Activated naive CD4-positive, alpha-beta T cell treated with anti-CD3 and anti-CD28 coated beads for 36 hours (primary cell): ENCODE measurements at regions not wholly inside any gene's neighbourhood (a gene's known extent, or its start where the extent isn't known, plus 50 kb on each side); places are given as distances from the start of the nearest gene placed in this dataset.

Experiments
- CTCF ChIA-PET: fragments of 350-600 bp; sonication (Branson Sonifier 250); formaldehyde crosslinking; loops from one replicate; lab custom pipeline; 2021; ENCODE audit warnings: antibody characterized with exemption; lab: Charles Lee
- DNase-seq: peaks from one replicate; pipeline ENCODE4 v3.0.0-alpha.2; 2020
- H3K27ac Mint-ChIP-seq: one replicate; pipeline ENCODE4 v1.8.0; 2021; ENCODE audit warnings: mild to moderate bottlenecking, mixed read lengths
- H3K27me3 Mint-ChIP-seq: one replicate; pipeline ENCODE4 v1.8.0; 2021; ENCODE audit warnings: low read depth, mixed read lengths
- H3K36me3 Mint-ChIP-seq: one replicate; pipeline ENCODE4 v1.8.0; 2021; ENCODE audit warnings: low read depth, mixed read lengths
- H3K4me1 Mint-ChIP-seq: one replicate; pipeline ENCODE4 v1.8.0; 2021; ENCODE audit warnings: low read depth, mixed read lengths
- H3K4me3 Mint-ChIP-seq: one replicate; pipeline ENCODE4 v1.8.0; 2021; ENCODE audit warnings: mild to moderate bottlenecking, moderate library complexity, mixed read lengths
- H3K9me3 Mint-ChIP-seq: one replicate; pipeline ENCODE4 v1.8.0; 2021; ENCODE audit warnings: mixed read lengths
- intact Hi-C: fragments of 100-400 bp; cut with micrococcal nuclease; formaldehyde crosslinking; loops from one replicate; pipeline ENCODE4 v1.15.1; 2023

DNA sequence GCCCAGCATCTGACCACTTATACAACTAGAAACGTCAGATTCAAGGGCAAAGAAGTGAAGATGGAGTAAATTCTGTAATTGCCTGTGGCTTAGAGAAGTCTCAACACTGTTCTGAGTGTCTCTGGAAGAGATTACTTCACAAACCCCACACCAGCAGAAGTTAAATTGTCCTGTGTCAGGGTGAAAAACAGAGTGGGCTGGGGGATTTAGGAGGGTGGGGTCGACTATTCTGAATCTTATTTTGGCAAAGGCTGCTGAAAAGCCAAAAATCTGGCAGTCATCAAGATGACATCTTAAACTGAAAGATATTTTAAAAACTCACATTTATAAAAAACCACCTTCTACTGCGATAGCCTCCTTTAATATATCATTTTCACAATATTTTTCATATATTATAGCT, 180.8 kb downstream of the KLHL28 start:
- intact Hi-C loops, result no loop called here
- CTCF ChIA-PET, result no interaction called here
- no peak for DNase-seq
- Mint-ChIP-seq H3K36me3 (no peaks in the 10 kb centered on the region), H3K27ac (no peak overlapping the region), H3K9me3 (no peaks in the 10 kb centered on the region), H3K27me3 (peaks cover 5% of the 10 kb centered on the region), H3K4me3 (no peak overlapping the region), H3K4me1 (no peaks in the 10 kb centered on the region)

DNA sequence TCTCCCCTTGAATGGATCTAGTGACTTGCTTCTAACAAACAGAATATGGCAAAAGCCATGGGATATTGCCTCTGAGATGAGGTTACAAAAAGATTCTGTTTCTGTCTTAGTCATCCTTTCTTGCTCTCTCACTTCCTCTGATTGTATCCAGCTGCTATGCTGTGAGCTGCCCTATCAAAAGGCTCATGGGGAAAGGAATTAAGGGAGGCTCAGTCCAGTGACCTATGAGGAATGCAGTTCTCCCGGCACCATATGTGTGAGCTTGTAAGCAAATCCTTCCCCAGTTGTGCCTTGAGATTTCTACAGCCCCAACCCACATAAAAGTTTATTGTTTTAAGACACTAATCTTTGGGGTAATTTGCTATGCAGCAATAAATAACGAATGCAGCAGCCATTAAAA, 183.1 kb downstream of the KLHL28 start:
- no peak overlapping the region for H3K4me3 Mint-ChIP-seq
- CTCF ChIA-PET, result no interaction called here
- H3K27me3 Mint-ChIP-seq, result peaks cover 7% of the 10 kb centered on the region
- H3K27ac Mint-ChIP-seq, result no peak overlapping the region
- H3K9me3 Mint-ChIP-seq, result no peaks in the 10 kb centered on the region
- no peak for DNase-seq
- no peaks in the 10 kb centered on the region for H3K36me3 Mint-ChIP-seq
- intact Hi-C loops, result no loop called here
- H3K4me1 Mint-ChIP-seq, result no peaks in the 10 kb centered on the region

DNA sequence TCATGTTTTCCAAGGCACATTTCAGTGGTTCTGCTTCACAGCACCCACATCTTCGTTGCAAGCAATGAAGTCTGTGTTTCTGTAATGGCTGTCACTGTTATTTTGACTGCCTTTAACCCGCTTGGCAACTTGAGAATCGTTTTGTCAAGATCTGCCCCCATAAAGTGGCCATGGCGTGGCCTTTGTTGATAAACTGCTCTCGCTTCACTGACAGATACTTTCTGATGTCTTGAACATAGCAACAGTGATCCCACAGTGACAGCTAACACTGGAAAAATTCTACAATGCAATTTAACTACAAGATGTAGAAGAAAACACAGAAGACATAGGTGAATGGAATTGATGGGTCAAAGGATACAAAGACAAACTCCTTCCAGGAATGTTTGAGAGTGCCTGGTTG, 184.2 kb downstream of the KLHL28 start:
- DNase-seq, result no peak
- Mint-ChIP-seq H3K4me1 (no peaks in the 10 kb centered on the region), H3K27ac (no peak overlapping the region), H3K9me3 (no peaks in the 10 kb centered on the region), H3K4me3 (no peak overlapping the region), H3K36me3 (no peaks in the 10 kb centered on the region), H3K27me3 (peaks cover 7% of the 10 kb centered on the region)
- CTCF ChIA-PET, result no interaction called here
- intact Hi-C loops, result no loop called here

DNA sequence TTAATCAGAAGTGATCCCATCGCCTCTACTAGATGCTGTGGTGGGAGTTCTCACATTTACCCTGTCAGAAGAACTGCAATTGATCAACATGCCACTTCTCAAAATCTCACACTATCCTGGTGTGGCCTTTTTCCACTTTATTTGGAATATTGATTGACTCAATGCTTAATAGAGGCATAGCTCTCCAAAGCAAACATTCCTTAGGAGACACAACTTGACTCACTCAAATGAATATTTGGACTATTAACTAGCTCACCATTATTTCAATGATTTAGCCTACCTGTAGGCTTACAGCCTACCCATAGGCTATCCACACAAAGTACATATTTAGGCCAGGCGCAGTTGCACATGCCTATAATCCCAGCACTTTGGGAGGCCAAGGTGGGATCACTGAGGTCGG, 186.5 kb downstream of the KLHL28 start:
- Mint-ChIP-seq H3K36me3 (no peaks in the 10 kb centered on the region), H3K27ac (no peak overlapping the region), H3K27me3 (peaks cover 9% of the 10 kb centered on the region), H3K4me3 (no peak overlapping the region), H3K9me3 (no peaks in the 10 kb centered on the region), H3K4me1 (no peaks in the 10 kb centered on the region)
- CTCF ChIA-PET, result no interaction called here
- intact Hi-C loops, result no loop called here
- DNase-seq, result no peak

DNA sequence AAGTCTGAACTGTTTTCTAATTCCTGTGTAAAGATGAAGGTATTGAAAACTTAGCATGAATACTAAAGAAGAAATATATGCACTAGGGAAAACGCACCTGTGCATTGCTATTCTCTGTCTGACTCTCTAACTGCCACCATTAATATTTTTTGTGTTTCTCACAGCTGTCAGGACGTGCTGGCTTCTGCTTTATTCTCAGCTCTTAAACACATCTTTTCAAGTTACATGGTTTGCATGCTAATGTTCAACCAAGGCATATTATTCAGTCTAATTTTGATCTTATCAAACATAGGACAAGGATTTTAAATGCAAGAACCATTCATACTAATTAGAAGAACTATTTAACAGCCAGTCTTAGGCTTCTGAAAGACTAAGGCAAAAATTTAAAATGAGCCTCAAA, 187.4 kb downstream of the KLHL28 start:
- CTCF ChIA-PET, result no interaction called here
- Mint-ChIP-seq H3K36me3 (no peaks in the 10 kb centered on the region), H3K27me3 (peaks cover 13% of the 10 kb centered on the region), H3K4me1 (peaks cover 5% of the 10 kb centered on the region), H3K9me3 (no peaks in the 10 kb centered on the region), H3K27ac (no peak overlapping the region), H3K4me3 (no peak overlapping the region)
- intact Hi-C loops, result no loop called here
- DNase-seq, result no peak

DNA sequence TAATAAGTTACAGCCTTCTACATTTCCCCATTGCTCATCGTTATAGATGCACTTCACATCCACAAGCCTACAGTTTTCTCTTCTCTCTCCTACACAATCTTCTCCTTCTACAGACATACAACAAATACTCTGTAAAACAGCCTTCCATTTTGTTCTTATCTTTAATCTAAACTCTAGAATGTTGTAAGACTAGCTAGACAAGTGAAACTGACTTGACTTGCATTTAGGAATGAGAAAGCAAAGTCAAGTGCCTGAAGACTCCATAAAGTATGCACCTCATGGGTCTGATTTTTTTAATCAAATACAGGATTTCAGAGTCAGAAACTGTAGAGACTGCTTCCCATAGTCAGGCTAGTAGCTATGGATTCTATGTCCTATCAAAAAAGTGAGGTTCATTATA, 190.3 kb downstream of the KLHL28 start:
- intact Hi-C loops, result no loop called here
- H3K4me1 Mint-ChIP-seq, result peaks cover 20% of the 10 kb centered on the region
- no peaks in the 10 kb centered on the region for H3K9me3 Mint-ChIP-seq
- H3K36me3 Mint-ChIP-seq, result no peaks in the 10 kb centered on the region
- CTCF ChIA-PET, result no interaction called here
- H3K27ac Mint-ChIP-seq, result no peak overlapping the region
- peaks cover 13% of the 10 kb centered on the region for H3K27me3 Mint-ChIP-seq
- H3K4me3 Mint-ChIP-seq, result no peak overlapping the region
- no peak for DNase-seq

DNA sequence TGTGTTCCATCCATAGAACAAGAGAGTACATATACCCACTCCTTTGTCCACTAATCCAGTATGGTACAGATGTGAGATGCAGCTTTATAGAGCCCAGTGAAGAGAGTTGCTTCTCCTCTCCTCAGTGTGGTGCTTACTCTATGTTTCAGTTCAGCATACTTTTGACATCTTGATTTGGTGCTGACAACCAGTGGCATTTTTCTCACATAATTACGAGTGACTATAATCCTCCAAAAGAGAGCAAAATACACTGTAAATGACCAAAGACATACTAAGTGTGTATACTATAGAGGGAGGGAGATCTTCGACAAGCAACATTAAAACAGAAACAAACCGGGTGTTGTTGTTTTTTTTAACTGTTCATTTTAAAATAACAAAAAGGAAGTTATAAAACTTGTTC, 191.5 kb downstream of the KLHL28 start:
- no peak for DNase-seq
- no peaks in the 10 kb centered on the region for H3K9me3 Mint-ChIP-seq
- intact Hi-C loops, result no loop called here
- CTCF ChIA-PET, result no interaction called here
- H3K27me3 Mint-ChIP-seq, result peaks cover 17% of the 10 kb centered on the region
- H3K27ac Mint-ChIP-seq, result no peak overlapping the region
- H3K4me1 Mint-ChIP-seq, result peaks cover 20% of the 10 kb centered on the region
- H3K4me3 Mint-ChIP-seq, result no peak overlapping the region
- no peaks in the 10 kb centered on the region for H3K36me3 Mint-ChIP-seq

DNA sequence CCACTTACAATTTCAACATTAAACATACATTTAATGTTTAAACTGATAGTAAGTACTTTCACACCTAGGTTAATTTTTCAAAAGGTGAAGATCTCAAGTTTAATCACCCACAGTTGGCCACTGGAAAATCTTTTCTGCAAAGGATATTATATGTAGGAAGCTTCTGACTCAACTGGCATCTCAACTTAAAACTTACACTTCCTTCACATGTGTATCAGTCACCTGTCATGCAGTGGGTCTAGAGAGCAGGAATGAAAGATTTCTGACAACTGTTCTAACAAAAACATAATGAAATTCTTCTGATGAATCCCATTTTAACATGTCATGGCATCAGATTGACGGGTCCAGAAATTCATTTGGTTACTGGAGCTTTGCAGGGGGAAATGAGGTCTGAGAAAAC, 192.8 kb downstream of the KLHL28 start:
- DNase-seq, result no peak
- no peak overlapping the region for H3K27ac Mint-ChIP-seq
- H3K4me1 Mint-ChIP-seq, result peaks cover 20% of the 10 kb centered on the region
- no peaks in the 10 kb centered on the region for H3K9me3 Mint-ChIP-seq
- CTCF ChIA-PET, result interaction anchor here (0.9 kb wide), 1 partner anchor 12 kb away, joined by 3 read pairs; no protein-coding TSS in a partner anchor
- peaks cover 14% of the 10 kb centered on the region for H3K27me3 Mint-ChIP-seq
- intact Hi-C loops, result loop anchor here (5.0 kb wide), 2 partner anchors 107 to 193 kb away; partner anchors contain the start of genes KLHL28 and TOGARAM1
- H3K36me3 Mint-ChIP-seq, result no peaks in the 10 kb centered on the region
- H3K4me3 Mint-ChIP-seq, result no peak overlapping the region

DNA sequence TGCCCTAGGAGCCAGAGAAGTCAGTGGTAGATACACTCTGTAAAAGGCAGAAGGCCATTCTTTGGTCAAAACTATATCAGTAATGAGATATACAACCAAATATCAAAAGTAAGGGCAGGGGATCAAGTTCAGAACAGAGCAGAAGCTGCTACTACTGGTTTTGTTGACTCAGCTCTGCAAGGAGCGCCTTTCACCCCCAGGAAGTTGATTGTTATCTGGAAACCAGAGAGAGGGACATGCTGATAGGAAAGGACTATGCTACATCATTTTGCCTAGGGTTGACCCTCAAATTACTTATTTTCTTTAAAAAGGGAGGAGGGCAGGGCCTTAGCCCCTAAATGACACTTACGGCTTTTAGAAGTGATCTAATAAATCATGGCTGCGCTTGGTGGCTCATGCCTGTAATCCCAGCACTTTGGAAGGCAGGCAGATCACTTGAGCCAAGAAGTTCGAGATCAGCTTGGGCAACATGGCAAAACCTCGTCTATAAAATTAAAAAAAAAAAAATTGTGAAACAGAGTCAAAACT, 194.0 kb downstream of the KLHL28 start:
- H3K4me1 Mint-ChIP-seq, result peaks cover 20% of the 10 kb centered on the region
- H3K9me3 Mint-ChIP-seq, result no peaks in the 10 kb centered on the region
- CTCF ChIA-PET, result no interaction called here
- H3K36me3 Mint-ChIP-seq, result no peaks in the 10 kb centered on the region
- no peak overlapping the region for H3K27ac Mint-ChIP-seq
- DNase-seq, result no peak
- H3K27me3 Mint-ChIP-seq, result peaks cover 14% of the 10 kb centered on the region
- no peak overlapping the region for H3K4me3 Mint-ChIP-seq
- intact Hi-C loops, result loop anchor here (5.0 kb wide), 2 partner anchors 105 to 195 kb away; partner anchors contain the start of genes KLHL28 and TOGARAM1

DNA sequence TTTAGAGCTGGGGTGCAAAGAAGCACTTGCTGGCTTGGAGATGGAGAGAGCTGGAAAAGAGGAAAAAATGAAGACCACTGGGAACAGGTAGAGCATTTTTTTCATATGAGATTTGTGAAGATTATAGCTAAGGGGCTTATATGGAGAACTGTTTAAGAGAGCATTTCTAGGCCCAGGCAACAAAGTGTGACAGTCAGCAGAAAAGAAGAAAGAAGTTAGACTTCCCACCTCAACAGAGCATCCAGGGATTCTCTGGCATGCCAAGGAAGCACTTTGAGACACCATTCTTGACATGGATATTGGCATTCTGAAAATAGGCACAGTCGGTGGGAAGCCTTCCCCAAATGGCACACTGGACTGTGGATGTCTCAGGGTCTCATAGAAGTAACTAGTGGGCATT, 195.5 kb downstream of the KLHL28 start:
- no peak for DNase-seq
- H3K9me3 Mint-ChIP-seq, result no peaks in the 10 kb centered on the region
- H3K27me3 Mint-ChIP-seq, result peaks cover 17% of the 10 kb centered on the region
- no peaks in the 10 kb centered on the region for H3K36me3 Mint-ChIP-seq
- no peak overlapping the region for H3K27ac Mint-ChIP-seq
- intact Hi-C loops, result loop anchor here (5.0 kb wide), 2 partner anchors 104 to 196 kb away; partner anchors contain the start of genes KLHL28 and TOGARAM1
- peaks cover 20% of the 10 kb centered on the region for H3K4me1 Mint-ChIP-seq
- CTCF ChIA-PET, result no interaction called here
- no peak overlapping the region for H3K4me3 Mint-ChIP-seq

DNA sequence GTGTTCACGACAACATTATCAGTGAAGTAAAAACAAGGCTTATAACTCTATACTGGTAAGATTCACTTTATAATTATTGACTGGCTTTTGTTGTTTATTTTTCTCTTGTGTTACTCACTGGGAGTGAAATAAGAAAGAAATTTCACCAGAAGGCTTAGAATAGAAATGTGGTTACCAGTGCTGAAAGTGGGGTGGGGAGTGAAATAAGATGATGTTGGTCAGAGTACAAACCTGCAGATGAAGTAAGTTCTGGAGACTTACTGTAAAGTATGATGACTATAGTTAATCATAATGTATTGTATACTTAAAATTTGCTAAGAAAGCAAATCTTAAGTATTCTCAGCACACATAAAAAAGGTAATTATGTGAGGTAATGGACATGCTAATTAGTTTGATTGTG, 198.4 kb downstream of the KLHL28 start:
- CTCF ChIA-PET, result no interaction called here
- H3K4me1 Mint-ChIP-seq, result peaks cover 5% of the 10 kb centered on the region
- H3K27ac Mint-ChIP-seq, result no peak overlapping the region
- no peaks in the 10 kb centered on the region for H3K36me3 Mint-ChIP-seq
- H3K9me3 Mint-ChIP-seq, result no peaks in the 10 kb centered on the region
- intact Hi-C loops, result no loop called here
- peaks cover 7% of the 10 kb centered on the region for H3K27me3 Mint-ChIP-seq
- H3K4me3 Mint-ChIP-seq, result no peak overlapping the region
- no peak for DNase-seq

DNA sequence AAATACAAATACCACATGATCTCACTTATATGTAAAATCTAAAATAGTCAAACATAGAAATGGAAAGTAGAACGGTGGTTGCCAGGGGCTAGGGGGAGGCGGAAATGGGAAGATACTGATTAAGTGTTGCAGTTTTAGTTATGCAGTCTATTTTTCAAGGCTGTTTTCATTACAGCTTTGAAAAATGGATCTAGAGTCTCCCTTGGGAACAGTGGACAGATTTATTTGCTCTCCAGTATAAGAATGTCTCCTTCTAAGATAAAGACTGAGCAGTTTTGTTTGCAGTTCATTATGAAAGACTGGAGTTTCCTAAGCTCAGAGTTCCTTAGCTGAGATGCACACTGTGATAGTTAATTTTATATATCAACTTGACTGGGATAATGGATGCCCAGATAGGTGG, 202.5 kb downstream of the KLHL28 start:
- no peaks in the 10 kb centered on the region for H3K9me3 Mint-ChIP-seq
- H3K27ac Mint-ChIP-seq, result no peak overlapping the region
- no peaks in the 10 kb centered on the region for H3K4me1 Mint-ChIP-seq
- DNase-seq, result no peak
- no peak overlapping the region for H3K4me3 Mint-ChIP-seq
- H3K36me3 Mint-ChIP-seq, result no peaks in the 10 kb centered on the region
- intact Hi-C loops, result no loop called here
- CTCF ChIA-PET, result no interaction called here
- H3K27me3 Mint-ChIP-seq, result peaks cover 3% of the 10 kb centered on the region

DNA sequence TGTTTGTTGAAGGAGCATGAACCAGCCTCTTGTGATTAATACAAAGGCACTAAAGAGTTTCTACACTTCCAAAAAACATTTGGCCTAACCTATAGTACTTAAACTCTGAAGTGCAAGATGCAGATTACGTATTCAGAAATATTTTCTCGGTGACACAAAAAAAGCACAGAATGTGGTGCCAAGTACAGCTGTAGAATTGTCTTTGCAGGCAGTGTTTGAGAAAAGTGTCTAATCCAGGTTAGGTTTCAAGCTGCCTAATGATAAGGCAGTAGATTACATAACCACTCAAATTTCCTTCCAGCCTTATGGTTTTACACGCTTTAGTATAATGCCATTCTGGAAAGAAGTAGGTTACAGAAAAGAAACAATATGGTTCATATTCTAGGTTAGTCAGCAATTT, 205.2 kb downstream of the KLHL28 start:
- Mint-ChIP-seq H3K27me3 (peaks cover under 1% of the 10 kb centered on the region), H3K36me3 (no peaks in the 10 kb centered on the region), H3K4me1 (no peaks in the 10 kb centered on the region), H3K4me3 (no peak overlapping the region), H3K27ac (no peak overlapping the region), H3K9me3 (no peaks in the 10 kb centered on the region)
- CTCF ChIA-PET, result interaction anchor here (0.8 kb wide), 1 partner anchor 12 kb away, joined by 3 read pairs; no protein-coding TSS in a partner anchor
- intact Hi-C loops, result no loop called here
- DNase-seq, result no peak
